OCI-LY1 (cell line): ENCODE measurements at regions not wholly inside any gene's neighbourhood (a gene's known extent, or its start where the extent isn't known, plus 50 kb on each side); places are given as distances from the start of the nearest gene placed in this dataset.

ENCODE experiments used
- EZH2 ChIP-seq: fragments of 200-600 bp; sonication (generic), shearing (Covaris generic); IDR thresholded peaks from 2 replicates; pipeline ENCODE4 v1.8.0; 2017; ENCODE audit warnings: borderline replicate concordance, mixed run types, mild to moderate bottlenecking, antibody characterized with exemption, low read length, moderate library complexity, mixed read lengths
- TF ChIP-seq, protein P1 (sequence below): fragments of 200-600 bp; sonication (generic), shearing (Covaris generic); IDR thresholded peaks from 2 replicates; pipeline ENCODE4 v1.5.1; 2017; ENCODE audit warnings: mild to moderate bottlenecking, antibody characterized with exemption, low read length, moderate library complexity, mixed read lengths

DNA sequence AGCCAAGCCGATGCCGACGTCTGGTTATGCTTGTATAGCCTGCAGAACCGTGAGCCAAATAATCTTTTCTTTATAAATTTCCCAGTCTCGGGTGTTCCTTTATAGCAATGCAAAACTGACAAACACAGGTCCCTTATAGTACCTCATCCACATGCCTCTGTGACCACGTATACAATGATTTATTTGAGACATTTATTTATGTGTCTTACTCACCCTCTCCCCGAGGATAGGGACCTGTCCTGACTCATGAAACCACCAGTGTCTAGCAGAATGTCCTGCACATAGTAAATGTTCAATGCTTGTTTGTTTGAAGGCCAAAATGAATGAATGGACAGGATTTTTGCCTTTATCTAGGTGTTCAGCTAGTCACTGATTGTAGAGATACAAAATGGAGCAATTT lies 147.9 kb upstream of the FZD8 start:
- TF ChIP-seq, protein P1, sequence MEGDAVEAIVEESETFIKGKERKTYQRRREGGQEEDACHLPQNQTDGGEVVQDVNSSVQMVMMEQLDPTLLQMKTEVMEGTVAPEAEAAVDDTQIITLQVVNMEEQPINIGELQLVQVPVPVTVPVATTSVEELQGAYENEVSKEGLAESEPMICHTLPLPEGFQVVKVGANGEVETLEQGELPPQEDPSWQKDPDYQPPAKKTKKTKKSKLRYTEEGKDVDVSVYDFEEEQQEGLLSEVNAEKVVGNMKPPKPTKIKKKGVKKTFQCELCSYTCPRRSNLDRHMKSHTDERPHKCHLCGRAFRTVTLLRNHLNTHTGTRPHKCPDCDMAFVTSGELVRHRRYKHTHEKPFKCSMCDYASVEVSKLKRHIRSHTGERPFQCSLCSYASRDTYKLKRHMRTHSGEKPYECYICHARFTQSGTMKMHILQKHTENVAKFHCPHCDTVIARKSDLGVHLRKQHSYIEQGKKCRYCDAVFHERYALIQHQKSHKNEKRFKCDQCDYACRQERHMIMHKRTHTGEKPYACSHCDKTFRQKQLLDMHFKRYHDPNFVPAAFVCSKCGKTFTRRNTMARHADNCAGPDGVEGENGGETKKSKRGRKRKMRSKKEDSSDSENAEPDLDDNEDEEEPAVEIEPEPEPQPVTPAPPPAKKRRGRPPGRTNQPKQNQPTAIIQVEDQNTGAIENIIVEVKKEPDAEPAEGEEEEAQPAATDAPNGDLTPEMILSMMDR = no peak
- TF ChIP-seq EZH2 = no peak
